HCT116 (cell line): ENCODE measurements at regions not wholly inside any gene's neighbourhood (a gene's known extent, or its start where the extent isn't known, plus 50 kb on each side); places are given as distances from the start of the nearest gene placed in this dataset.

Source experiments
- CTCF ChIP-seq, 3 experiments: fragments of 200-600 bp in 1 of 3; sonication (generic) in 1 of 3; IDR thresholded peaks in 2 of 3; conservative IDR thresholded peaks in 1 of 3; 2 replicates each; pipeline ENCODE4 v1.5.1; 2012 to 2017; ENCODE audit warnings: low read depth in 2 of 3, low read length in 2 of 3, antibody characterized with exemption in 1 of 3, borderline replicate concordance in 1 of 3, control low read depth in 1 of 3, mild to moderate bottlenecking in 1 of 3, mixed read lengths in 1 of 3, mixed run types in 1 of 3, moderate library complexity in 1 of 3; ENCODE audit not compliant: insufficient read depth in 1 of 3
- SP1 ChIP-seq: IDR thresholded peaks from 2 replicates; pipeline ENCODE4 v1.6.1; 2012; ENCODE audit warnings: low read depth

DNA sequence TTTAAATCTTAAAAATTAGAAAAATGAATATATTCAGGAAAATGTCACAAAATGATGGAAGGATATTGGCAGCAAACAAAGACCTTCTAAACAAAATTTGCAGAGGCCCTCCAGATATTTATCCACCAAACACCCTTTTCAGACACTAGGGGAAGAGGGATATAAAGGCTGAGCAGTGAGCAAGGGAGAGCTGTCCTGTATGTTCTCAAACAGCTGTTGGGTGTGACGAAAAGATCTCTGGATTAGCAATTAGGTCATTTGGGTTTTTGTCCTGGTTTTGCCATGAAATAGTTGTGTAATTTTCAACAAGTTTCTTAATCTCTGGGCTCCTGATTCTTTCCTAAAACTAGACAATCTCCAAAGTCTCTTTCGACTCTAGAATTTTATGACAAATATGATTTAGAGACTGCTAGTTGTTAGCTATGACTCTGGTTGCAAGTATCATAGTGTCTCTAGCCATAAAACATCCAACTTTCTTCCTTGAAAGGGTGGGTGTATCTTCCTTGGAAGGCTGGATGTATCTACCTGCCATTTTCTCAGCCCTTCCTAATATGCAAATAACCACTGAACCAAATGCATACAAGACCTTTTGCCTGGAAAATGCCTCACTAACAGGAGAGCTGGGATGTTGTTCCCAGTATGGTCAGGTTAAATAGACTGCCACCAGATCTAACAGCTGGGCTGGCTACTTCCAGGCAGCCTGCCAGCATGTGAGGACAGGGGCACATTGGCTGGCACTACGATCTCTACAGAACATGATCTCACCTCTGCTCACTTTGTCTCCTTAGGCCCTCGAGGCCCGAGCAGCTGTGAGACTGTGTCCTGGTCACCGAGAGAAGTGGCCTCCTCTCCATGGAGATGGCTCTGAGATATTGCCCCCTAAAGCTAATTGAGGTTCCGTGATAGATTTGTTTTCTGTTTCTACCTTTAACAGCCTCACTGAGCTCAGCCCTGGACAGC, 225.5 kb upstream of the JADE1 start:
- no peak for TF ChIP-seq CTCF (IDR thresholded peaks at IDR 0.05 in 2 of 3, conservative IDR thresholded peaks at IDR 0.05 in 1 of 3; ENCODE audit: borderline replicate concordance in 1 of 3, insufficient read depth in 1 of 3, low read depth in 2 of 3, low read length in 2 of 3)
- TF ChIP-seq SP1: no peak
